Occipital lobe (tissue), 1 donor: ENCODE measurements at regions not wholly inside any gene's neighbourhood (a gene's known extent, or its start where the extent isn't known, plus 50 kb on each side); places are given as distances from the start of the nearest gene placed in this dataset.

Source experiments
- DNase-seq: peaks from one replicate; lab custom pipeline; 2025; lab: John Stamatoyannopoulos, UW

GRCh38 chr11:122062763-122063162, 53.3 kb downstream of the BLID start:
- DNase-seq: no peak

- no peak for DNase-seq
Observed at GRCh38 chr11:122059565-122059964, 56.5 kb downstream of the BLID start.

GRCh38 chr11:122050021-122050690, 65.9 kb downstream of the BLID start:
- no peak for DNase-seq

- no peak for DNase-seq
Observed at GRCh38 chr11:122048401-122048800, 67.6 kb downstream of the BLID start.

- DNase-seq: no peak
Observed at GRCh38 chr11:122046846-122047245, 69.2 kb downstream of the BLID start.

GRCh38 chr11:122046438-122046837, 69.6 kb downstream of the BLID start:
- DNase-seq: no peak

GRCh38 chr11:122045181-122045586, 70.8 kb downstream of the BLID start:
- no peak for DNase-seq

- no peak for DNase-seq
Observed at GRCh38 chr11:122044086-122044485, 71.9 kb downstream of the BLID start.

- DNase-seq: no peak
Observed at GRCh38 chr11:122042981-122043380, 73.0 kb downstream of the BLID start.

- DNase-seq: no peak
Observed at GRCh38 chr11:122040464-122040863, 75.6 kb downstream of the BLID start.

- no peak for DNase-seq
Observed at GRCh38 chr11:122038543-122038942, 77.5 kb downstream of the BLID start.

- no peak for DNase-seq
Observed at GRCh38 chr11:122037911-122038310, 78.1 kb downstream of the BLID start.

- no peak for DNase-seq
Observed at GRCh38 chr11:122036493-122036892, 79.5 kb downstream of the BLID start.

- DNase-seq: no peak
Observed at GRCh38 chr11:122036018-122036417, 80.0 kb downstream of the BLID start.

- no peak for DNase-seq
Observed at GRCh38 chr11:122033631-122034030, 82.4 kb downstream of the BLID start.

- no peak for DNase-seq
Observed at GRCh38 chr11:122033193-122033592, 82.8 kb downstream of the BLID start.

- no peak for DNase-seq
Observed at GRCh38 chr11:122032317-122032716, 83.7 kb downstream of the BLID start.

- DNase-seq: no peak
Observed at GRCh38 chr11:122031813-122032212, 84.2 kb downstream of the BLID start.

GRCh38 chr11:122030286-122030685, 85.7 kb downstream of the BLID start:
- no peak for DNase-seq

- no peak for DNase-seq
Observed at GRCh38 chr11:122028545-122028944, 87.5 kb downstream of the BLID start.

GRCh38 chr11:122028036-122028435, 88.0 kb downstream of the BLID start:
- DNase-seq: no peak

- no peak for DNase-seq
Observed at GRCh38 chr11:122025757-122026156, 90.3 kb downstream of the BLID start.

GRCh38 chr11:122024278-122024677, 91.7 kb downstream of the BLID start:
- DNase-seq: no peak
